HT-29 (cell line): ENCODE measurements at regions not wholly inside any gene's neighbourhood (a gene's known extent, or its start where the extent isn't known, plus 50 kb on each side); places are given as distances from the start of the nearest gene placed in this dataset.

ENCODE experiments used
- DNase-seq: peaks from one replicate; pipeline ENCODE4 v3.0.0-alpha.2; 2015; ENCODE audit warnings: low spot score

DNA sequence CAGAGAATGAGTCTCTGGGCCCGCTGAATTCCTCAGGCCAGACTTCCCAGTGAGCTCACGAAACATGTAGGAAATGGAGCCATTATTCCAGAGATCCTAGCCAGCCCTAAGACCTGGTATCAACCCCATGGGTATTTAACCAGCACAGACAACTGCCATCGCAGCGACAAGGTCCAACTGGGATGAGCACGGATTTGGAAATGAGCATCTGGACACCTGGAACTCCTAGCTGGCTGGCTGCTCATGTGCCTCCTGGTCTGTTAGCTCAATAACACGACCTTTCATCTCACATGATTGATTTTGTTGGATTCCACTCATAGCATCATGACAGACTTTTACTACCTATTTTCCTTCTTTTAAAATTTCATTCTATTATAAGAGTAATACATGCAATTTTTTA, 51.0 kb downstream of the POU3F3 start:
- no peak for DNase-seq

DNA sequence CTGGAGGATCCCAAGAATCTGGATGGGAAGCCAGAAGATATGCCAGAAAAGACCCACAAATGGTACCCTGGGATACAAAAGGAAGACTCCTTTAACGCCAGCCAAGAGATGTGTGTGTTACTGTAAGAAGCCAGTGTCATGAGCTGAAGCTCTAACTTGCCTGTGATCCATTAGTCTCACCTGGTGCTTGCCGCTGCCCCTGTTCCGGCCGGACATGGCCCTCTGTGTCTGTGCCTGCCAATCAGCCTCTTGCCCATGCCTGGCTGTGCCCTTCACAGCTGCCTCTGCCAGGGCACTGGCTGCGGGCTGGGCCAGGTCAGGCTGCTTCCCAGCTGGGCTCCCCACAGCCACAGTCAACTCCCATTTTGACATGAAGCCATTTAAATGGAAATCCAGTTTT, 55.4 kb downstream of the POU3F3 start:
- no peak for DNase-seq

DNA sequence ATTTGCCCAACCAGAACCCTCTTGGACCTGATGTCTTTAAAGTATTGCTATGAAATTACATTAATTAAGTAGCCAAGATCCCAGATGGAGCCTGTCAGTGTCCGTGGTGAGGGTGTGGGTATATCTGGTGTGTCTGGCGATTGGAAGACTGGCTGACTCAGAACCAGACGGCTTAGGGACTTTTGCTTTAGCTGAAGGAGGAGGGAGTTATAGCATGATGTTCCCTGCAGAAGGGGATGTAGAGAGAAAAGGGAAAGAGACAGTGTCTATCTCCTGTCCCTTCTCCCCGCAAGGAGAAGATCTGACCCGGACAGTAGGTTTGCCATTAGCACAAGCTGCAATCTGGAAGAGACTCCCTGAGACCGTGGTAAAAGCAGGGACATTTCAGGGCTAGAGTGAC, 60.6 kb downstream of the POU3F3 start:
- DNase-seq: no peak

DNA sequence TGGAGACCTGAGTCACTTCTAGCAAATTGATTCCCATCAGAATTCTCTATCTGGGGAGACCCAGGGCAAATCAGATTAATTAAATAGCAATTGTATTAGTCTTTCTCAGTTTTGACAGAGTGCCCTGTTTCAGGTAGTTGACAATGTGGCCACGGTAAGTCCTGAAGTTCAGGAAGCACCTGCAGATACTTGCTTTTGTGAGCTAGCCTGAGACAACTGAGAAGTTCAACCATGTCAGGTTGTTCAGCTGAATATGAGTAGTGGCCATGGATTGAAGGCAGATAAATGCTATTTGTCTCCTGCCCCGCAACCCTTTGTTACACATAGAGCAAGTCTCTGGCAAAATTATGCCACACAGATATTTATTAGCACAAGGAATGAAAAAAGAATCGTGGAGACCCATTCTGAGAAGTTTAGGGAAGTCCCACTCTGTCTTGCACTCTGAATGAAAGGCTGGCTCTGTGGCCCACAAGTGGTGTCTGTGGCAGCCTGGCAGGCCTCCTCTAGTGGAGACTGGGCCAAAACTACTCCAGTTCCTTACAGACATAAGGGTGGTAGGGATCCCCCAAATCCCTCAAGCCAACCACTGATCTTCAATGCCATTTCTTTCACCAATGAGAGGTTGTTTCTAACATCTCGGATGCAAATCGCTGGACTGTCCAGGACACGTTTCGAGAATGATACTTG, 61.3 kb downstream of the POU3F3 start:
- no peak for DNase-seq

DNA sequence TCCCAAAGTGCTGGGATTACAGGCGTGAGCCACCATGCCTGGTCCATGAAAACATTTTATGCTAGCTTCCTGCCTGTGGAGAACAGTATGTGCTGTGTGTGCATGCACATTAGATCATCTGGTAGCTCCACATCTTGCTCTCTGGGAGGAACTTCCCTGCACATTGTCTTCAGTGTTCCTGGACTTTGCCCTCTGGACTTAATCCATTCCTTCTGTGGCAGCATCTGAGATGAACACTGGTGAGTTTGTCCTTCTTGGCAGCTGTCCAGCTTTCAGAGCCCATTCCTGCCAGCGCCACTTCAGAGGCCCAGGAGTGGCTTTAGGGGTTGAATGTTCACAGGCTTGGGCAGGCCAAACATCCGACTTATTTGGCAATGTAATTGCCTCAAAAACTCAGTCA, 65.2 kb downstream of the POU3F3 start:
- DNase-seq: peak; percentile 89

DNA sequence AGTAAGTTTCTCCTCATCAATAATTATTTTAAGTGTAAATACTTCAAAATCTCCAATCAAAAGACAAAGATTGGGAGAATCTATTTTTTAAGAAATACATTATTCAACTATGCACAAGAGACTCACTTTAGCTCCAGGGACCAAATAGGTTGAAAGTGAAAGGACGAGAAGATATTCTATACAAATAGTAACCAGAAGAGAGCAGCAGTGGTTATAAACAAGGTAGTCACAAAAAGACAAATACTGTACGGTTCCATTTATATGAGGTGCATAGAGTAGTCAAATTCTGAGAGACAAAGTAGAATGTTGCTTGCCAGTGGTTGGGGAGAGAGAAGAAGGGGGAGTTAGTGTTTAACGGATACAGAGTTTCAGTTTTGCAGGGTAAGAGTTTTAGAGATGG, 69.8 kb downstream of the POU3F3 start:
- no peak for DNase-seq

DNA sequence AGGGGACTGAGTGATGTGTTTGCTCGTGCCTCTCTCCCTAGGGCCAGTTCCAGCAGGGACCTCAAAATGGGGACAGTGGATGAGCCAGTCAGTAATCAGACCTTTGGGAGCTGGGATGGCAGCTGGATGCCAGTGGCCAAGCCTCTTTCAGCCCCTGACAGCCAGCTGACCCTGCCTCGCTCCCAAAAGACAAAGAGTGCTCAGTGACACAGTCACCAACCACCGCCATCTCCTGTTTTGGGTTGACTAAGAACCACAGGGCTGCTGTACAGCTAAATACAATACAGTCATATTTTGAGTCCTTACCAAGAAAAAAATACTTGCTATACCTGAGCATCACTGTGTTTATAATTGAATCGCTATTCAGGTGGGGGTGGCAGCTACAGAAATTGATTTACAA, 75.7 kb downstream of the POU3F3 start:
- DNase-seq: no peak

DNA sequence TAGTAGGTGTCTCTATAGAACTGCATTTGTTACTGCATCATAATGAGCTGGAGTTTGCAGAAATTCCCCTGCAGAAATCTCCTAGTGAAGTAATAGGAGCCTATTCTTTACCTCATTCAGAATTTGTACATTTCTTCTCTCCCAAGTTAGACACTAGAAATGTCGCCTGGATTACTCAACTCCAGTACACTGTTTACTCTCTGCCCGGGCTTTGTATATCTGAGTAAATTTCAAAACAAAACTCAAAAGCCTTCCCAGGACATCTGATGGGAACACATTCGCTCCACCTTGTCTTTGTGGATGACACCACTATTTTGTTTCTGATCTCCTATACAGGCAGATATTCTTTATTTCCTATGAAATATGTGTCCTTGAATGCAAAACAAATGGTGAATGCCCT, 76.8 kb downstream of the POU3F3 start:
- no peak for DNase-seq

DNA sequence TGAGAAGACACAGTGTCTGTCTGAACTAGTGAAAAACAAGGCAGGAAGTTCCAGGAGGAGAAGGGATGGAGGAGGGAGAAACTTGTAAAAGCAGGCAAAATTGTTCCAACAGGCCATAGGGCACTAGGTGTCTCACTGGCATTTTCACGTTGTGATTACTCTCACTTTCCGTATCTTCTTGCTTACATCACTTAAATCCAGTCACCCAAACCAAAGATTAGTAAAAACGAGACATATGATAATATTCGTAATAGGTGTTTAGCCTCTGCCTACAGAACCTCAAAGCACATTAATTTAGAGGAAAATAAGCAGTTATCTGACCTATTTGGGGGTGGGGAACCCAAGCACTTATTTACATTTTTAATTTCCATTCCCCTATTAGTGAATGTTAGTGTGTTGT, 78.3 kb downstream of the POU3F3 start:
- no peak for DNase-seq

DNA sequence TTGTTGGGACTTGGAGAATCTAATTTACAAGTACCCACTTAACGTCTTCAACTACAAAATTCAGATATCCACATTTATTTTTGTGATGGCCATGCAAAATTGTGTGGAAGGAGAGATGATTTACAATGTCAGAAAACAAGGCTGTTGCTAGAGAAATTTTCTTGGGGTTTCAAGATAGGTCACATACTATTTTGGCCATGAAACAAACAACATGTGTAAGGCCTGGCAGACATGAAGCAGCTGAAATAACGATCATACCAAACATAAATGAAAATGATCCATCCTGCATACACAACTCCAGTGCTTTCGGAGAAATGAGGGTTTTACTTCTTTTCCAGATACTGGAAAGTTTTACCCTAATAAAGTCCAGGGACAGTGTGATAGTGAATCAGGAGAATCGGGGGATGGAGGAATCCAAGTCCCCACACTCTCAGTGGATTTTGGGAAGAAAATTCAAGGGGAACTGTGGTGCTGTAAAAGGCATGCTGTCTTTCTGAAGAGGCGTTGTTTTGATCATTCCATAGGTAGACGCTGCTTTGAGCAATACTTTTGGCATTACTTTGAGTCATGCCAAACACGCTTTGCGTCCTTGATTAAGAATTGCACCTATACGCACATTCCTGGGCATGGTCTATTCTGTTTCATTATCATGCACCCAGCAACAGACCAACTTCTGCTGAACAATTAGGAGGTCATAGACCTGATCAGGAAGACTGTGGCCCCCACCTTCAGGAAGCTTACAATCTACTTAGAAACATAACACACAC, 79.4 kb downstream of the POU3F3 start:
- DNase-seq: no peak

DNA sequence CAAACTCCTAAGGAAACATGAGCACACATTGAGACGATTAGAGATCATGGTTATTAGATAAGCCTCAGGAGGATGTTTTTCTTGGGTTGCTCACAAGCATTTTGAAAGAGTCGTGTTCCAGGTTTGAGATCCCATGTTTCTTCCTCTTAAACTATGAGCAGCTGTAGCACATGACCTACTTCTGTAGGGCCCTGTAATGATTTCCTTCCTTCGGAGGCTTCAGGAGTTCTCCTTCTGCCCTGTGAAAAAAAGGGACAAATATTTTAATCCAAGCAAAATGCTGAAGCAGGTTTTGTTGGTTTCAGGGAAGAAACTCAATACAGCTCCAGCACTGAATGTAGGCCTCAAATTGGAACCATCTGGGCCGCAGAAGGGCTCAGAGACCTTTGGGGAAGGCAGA, 82.6 kb downstream of the POU3F3 start:
- no peak for DNase-seq

DNA sequence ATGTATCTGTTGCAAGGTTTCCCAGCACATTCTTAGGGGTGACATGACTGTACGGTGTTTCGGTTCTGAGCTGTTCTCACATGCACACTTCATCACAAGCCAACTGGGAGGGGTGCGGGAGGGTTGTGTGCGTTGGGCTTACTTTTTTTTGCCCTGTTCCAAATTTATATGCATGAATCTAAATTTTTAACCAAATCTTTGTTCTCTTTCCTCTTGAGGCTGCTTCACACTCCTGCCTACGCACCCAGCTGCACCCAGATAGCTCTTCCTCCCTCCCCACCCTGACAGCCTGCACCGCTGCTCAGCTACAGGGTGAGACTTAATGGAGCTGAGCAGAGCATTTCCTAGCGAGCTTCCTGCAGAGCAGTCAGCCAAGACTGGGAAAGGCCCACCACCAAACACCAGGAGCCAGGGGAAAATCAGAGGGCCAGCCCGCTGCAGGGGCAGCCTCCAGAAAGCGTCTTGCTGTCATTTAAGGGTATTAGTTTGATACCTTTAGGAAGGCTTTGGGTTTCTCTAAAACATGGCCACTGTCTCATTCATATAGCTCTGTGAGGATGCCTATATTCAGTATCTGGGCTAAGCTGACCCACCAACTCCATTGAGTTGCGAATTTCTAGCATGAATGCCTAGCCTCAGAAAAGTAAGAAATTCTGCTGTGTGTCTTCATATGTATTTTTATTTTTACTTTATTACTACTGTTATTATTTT, 84.5 kb downstream of the POU3F3 start:
- DNase-seq: no peak

DNA sequence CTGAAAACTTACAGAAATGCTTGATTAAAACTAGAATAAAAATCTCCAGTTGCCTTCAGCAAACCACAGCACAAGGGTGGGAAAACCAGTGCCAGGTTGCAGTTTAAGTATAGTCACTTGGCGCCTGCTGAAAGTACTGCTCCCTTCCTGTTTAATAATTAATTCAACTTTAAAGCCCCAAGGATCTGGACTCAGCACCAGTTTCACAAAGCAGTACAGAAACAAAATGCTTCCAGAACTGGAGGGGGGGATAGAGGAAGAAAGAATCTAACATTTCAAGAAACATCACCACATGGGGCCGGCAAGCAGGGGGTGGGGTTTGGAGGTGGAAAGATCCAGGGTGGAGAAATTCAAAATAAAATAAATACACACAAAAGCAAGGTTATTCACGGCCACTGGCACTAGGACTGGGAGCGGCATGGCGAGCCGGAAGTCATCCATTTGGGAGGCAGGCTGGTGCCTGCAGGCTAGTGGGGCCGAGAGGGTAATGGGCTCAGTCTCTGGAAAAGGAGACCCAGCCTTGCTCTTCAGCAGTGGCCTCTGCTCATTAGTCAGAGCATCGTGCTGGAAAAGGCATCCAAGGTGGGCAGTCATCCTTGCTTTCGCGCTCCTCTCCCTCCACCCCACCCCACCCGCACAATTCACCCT, 85.8 kb downstream of the POU3F3 start:
- peak; percentile 42 for DNase-seq

DNA sequence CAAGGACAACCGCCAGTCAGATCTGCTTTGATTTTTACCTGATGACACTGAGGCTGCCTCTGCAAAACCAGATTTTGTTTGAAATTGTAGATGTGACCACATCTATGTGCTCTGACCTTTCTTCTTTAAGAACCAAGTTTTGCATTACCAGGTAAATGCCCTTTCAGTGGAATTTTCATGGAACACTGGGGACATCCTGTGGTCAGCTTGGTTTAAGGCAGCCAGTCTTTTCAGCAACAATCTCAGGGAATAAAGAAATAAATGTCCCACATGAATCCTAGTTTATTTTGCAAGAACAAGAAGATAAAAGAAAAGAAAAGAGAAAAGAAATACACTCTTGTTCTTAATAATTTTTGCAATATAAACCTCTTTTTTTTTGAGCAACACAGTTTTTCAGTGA, 90.6 kb downstream of the POU3F3 start:
- peak; percentile 73 for DNase-seq

DNA sequence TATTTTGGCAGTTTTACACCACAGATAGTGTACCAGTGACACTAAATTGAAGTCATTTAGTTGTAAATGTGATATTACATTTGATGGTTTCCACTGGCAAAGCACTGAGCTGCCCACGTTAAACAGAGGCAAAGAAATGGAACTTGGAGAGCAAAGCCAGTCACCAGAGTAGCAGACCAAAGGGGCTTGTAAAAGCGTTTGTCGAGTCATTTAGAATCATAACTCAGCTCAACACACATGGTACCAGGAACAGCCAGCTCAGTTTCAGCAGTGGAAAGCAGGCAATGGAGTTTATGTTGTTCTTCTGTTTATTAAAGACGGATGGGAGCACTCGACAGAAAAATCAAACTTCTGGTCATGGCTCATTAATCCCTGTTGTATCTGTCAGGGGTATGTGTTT, 91.2 kb downstream of the POU3F3 start:
- no peak for DNase-seq

DNA sequence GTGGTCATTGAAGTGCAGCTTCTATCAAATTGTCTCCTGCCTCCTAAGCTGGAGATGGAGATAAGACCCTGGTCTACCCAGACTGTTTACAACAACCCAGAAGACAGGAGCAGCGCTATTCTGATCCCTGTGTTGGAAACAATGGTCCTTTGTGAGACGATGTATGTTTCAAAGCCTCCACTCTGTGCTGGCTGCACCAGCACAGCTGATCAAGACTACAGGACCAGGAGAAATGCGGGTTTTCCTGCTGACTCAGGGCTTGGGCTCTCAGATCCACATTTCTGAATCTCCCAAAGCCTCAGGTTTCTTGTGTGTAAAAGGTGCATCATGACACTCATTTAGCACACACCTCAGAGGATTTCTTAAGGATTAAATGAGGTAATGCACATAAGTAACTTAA, 92.0 kb downstream of the POU3F3 start:
- DNase-seq: no peak

DNA sequence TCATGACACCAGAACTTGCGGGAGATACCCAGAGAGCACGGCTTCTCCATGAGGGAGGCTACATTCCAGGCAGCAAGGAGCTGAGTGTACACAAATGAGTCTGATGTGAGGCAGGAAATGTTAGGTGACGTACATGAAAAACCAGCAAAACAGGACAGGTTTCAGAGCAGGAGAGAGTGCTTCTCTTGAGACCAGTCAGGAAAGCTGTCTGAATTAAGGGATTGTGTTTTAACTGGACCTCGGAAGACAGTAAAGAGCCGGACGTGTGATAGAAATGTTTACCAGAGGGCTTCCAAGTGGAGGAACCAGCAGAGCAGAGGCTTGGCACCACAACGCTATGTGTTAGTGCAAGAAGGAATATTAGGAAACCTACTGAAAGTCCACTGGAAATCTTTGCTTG, 90.4 kb upstream of the MRPS9 start:
- DNase-seq: peak; percentile 25

DNA sequence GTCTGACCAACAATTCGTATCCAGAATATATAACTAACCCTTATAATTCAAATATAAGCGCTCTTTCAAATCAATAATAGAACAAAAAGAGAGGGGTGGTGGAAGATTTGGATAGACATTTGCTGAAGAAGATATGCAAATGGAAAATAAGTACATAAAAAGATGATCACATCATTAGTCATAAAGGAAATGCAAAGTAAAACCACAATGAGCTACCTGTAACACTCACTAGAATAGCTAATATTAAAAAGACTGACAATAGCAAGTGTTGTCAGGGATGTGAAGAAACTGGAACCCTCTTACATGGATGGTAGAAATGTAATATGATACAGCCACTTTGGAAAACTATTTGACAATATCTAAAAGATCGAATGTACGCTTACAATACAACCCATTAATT, 84.9 kb upstream of the MRPS9 start:
- no peak for DNase-seq

DNA sequence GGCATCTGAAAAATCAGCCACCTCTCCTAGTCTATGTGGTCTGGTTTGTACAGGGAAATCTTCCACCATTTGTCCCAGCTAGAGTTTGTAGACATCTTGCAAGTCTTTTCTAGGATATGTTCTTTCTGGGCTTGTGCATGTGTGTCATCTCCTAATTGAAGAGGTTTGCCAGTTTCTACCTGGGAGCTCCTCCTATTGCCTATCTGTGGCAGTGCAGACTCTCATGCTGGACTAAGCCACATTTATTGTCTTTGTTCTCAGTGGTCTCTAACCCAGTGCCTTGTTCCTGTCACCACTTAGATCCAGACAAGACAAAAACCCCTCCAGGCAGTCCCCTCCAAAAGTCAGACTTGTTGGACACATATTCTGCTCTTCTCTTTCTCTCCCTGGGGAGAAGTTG, 72.0 kb upstream of the MRPS9 start:
- DNase-seq: no peak

DNA sequence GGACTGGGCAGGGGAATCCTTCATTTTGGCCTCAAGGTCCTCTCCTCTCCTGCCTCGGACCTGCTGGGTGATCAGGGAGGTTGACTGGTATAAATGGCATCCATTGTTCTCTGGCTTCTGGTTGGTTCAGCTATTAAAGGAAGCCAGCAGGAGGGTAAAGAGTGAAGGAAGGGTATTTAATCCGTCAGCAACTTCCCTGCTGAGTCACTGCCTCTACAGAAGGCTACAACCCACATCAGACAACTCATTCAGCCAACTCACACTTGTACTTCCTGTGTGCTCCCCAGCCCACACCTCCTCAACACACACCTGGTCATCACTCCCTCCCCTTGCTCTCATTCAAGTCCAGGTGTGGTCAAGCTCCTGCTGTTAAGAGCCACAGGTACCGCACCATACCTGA, 68.3 kb upstream of the MRPS9 start:
- DNase-seq: peak; percentile 22

DNA sequence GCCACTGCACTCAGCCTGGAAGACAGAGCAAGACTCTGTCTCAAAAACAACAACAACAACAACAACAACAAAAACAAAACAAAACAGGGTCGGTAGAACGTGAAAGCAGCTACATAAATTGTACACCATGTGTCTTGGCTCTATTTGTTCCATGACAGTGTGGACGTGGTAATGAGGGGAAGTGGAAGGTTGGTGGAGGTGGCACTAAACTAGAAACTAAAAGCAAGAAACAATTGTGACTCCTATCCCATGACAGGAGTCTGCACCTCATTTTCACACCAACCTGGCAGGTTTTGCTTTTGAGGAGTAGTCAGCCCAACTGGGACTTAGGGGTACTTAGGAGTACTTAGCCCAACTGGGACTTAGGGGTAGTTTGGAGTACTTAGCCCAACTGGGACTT, 62.5 kb upstream of the MRPS9 start:
- no peak for DNase-seq

DNA sequence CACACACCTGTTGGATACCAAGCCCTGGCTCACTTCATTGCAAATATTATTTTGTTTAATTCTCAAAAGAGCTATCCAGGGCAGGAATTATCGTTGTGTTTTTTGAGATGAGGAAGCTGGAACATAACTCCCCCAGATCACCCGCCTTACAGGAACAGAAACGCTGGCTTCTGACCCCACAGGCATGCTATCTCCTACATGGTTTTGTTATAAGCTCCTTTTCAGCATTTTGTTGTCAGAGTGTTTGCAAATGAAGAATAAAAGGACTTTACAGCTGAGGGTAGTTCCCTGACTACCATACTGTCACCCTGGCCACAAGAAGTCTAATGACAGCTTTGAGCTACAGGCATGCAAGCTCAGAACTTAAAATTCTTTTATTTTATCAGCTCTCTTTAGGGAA, 62.0 kb upstream of the MRPS9 start:
- DNase-seq: no peak
